Lower leg skin (tissue), 4 donors: ENCODE measurements at regions not wholly inside any gene's neighbourhood (a gene's known extent, or its start where the extent isn't known, plus 50 kb on each side); places are given as distances from the start of the nearest gene placed in this dataset.
A peak's percentile ranks its signal among the peaks of the same experiment; 100 is the strongest.
"Not testable (repeated sequence)": the region's sequence is repeated elsewhere in the genome, so short reads cannot be mapped to it uniquely, and the experiment has no call there.

Experiments
- DNase-seq, 2 donors: peaks; one replicate each; pipeline ENCODE4 v3.0.0-alpha.2; 2019; ENCODE audit warnings: low spot score in 2 of 2
- H3K4me3 ChIP-seq: fragments of 200-600 bp; sonication (generic); 2 replicates; pipeline ENCODE4 v1.5.1; 2017; ENCODE audit warnings: mild to moderate bottlenecking, low read depth; ENCODE audit not compliant: poor library complexity, severe bottlenecking
- POLR2A ChIP-seq, 2 donors: fragments of 450-650 bp; IDR thresholded peaks; one replicate each; pipeline ENCODE4 v1.6.1; 2016 to 2017; ENCODE audit warnings: antibody characterized with exemption in 2 of 2, mild to moderate bottlenecking in 1 of 2, moderate library complexity in 1 of 2
- WGBS, 2 donors: methylation state at CpG; one replicate each; pipeline ENCODE4 v1.1.5; 2018; 5-methylcytosine and 5-hydroxymethylcytosine counted together
- intact Hi-C: fragments of 100-400 bp; cut with DNase I; formaldehyde crosslinking; loops from one replicate; pipeline ENCODE4 v1.15.0; 2023; ENCODE audit warnings: low total_unique reads
- TF ChIP-seq, protein P1 (sequence below), 3 donors: fragments of 450-650 bp; IDR thresholded peaks; one replicate each; pipeline ENCODE4 v1.5.1; 2016; ENCODE audit warnings: antibody characterized with exemption in 3 of 3, mild to moderate bottlenecking in 3 of 3, moderate library complexity in 2 of 3

DNA sequence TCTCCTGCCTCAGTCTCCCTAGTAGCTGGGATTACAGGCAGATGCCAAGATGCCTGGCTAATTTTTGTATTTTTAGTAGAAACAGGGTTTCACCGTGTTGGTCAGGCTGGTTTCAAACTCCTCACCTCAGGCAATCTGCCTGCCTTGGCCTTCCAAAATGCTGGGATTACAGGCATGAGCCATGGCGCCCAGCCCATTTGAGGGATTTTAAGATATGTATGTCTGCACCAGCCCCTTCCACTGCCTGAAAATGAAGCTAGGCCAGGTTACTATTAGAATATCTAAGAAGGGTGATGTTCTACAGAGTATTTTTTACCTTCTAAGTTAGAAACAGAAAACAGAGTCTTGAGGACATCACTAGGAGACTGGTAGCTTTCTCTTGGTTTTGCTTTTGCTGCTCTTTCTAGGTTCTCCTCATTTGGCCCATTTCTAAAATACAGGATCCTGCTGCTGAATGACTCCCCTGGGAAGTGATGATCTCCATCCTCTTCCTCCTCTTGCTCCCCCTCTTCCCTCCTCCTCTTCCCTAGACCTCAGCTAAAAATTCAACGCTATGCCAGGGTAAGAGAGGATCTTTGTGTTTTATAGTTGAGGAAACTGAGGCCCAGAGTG lies 118.5 kb downstream of the MYCN start:
- intact Hi-C loops = no loop called here

DNA sequence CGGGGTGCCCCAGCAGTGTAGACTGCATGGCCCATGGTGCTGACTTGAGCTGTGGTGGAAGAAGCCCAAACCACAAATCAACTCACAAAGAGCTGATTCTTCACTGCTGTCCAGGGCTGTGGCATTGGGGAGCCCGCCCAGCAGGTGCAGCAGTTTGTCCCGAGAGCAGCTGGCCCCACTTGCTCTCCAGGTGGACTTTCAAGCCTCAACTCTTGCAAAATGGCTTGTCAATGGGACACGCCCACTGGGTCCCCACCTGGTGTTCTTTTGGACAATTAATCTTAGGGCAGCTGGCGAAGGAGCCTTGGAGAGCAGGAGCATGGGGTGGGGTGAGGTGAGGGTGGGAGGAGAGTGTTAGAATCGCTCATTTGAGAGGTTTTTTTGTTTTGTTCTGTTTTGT lies 117.9 kb downstream of the MYCN start:
- DNase-seq = no peak
- intact Hi-C loops = no loop called here
- no peak for TF ChIP-seq POLR2A (IDR thresholded peaks at IDR 0.05)
- TF ChIP-seq, protein P1, sequence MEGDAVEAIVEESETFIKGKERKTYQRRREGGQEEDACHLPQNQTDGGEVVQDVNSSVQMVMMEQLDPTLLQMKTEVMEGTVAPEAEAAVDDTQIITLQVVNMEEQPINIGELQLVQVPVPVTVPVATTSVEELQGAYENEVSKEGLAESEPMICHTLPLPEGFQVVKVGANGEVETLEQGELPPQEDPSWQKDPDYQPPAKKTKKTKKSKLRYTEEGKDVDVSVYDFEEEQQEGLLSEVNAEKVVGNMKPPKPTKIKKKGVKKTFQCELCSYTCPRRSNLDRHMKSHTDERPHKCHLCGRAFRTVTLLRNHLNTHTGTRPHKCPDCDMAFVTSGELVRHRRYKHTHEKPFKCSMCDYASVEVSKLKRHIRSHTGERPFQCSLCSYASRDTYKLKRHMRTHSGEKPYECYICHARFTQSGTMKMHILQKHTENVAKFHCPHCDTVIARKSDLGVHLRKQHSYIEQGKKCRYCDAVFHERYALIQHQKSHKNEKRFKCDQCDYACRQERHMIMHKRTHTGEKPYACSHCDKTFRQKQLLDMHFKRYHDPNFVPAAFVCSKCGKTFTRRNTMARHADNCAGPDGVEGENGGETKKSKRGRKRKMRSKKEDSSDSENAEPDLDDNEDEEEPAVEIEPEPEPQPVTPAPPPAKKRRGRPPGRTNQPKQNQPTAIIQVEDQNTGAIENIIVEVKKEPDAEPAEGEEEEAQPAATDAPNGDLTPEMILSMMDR (IDR thresholded peaks at IDR 0.05) = no peak
- H3K4me3 ChIP-seq = no peak overlapping the region
- 76 to 89% methylated on average over 6 of the region's 6 CpGs for WGBS, 2 donors

More for the DNA sequence above, 118.5 kb downstream of the MYCN start:
- no peak for DNase-seq
- no peak overlapping the region for H3K4me3 ChIP-seq
- WGBS, 2 donors = 85 to 91% methylated on average over 3 of the region's 3 CpGs
- TF ChIP-seq POLR2A (IDR thresholded peaks at IDR 0.05) = no peak
- TF ChIP-seq, protein P1 (IDR thresholded peaks at IDR 0.05) = no peak

DNA sequence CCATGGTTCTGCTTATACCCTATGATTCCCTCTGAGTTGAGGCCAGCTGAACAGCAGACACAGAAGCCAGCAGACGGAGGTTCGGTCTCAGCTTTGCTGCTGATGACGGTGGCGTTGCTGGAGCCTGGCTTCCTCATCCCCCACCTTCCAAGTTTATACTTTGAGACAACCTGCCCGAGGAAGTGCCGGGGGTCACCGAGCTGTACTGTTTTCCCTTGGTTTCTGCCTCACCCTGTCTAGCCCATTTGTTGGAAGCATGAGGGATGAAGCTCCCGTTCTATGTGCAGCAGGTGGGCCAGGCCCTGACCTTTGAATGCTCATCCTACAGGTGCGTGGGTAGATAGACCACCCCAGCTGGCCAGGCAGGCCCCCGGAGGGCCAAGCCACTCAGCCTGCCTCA lies 117.3 kb downstream of the MYCN start:
- 90 to 96% methylated on average over 9 to 10 of the region's 10 CpGs for WGBS, 2 donors
- no peak overlapping the region for H3K4me3 ChIP-seq
- TF ChIP-seq, protein P1 (IDR thresholded peaks at IDR 0.05) = no peak
- no peak for TF ChIP-seq POLR2A (IDR thresholded peaks at IDR 0.05)
- no peak for DNase-seq
- intact Hi-C loops = no loop called here

DNA sequence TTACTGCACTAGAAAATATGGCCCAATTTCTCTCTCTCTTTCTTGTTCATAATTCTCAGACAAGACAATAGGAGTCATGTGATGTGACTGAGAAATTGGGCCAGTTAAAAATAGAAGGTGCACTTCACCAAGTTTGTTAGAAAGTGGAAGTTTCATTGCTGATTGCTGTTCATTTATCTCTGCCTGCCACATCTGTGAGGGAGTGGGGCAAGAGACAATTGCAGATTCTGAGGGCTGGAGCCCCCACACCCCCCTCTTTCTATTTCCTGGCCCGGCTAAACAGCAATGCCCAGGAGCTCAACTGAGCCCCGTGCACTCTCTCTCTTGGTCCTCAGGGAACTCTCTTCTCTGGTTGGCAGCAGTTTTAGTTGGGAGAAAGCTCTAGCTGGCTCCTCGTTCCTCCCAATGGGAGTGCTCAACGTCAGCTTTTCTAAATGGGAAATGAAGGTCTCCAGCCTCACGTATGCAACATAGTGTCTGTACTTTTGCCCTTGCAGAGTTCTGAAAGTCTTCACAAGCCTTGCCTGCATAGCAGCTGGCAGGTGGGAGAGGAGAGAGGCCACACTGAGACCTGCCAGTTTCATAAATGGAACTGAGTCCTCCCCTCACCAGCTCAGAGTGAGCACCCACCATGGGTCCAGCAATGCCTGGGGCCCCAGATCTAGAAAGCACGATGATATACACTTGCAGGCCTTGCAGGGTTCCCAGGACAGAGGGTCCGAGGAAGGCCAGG lies 115.7 kb downstream of the MYCN start:
- 38 to 42% methylated on average over 7 of the region's 7 CpGs for WGBS, 2 donors
- intact Hi-C loops = no loop called here
- no peak for DNase-seq

DNA sequence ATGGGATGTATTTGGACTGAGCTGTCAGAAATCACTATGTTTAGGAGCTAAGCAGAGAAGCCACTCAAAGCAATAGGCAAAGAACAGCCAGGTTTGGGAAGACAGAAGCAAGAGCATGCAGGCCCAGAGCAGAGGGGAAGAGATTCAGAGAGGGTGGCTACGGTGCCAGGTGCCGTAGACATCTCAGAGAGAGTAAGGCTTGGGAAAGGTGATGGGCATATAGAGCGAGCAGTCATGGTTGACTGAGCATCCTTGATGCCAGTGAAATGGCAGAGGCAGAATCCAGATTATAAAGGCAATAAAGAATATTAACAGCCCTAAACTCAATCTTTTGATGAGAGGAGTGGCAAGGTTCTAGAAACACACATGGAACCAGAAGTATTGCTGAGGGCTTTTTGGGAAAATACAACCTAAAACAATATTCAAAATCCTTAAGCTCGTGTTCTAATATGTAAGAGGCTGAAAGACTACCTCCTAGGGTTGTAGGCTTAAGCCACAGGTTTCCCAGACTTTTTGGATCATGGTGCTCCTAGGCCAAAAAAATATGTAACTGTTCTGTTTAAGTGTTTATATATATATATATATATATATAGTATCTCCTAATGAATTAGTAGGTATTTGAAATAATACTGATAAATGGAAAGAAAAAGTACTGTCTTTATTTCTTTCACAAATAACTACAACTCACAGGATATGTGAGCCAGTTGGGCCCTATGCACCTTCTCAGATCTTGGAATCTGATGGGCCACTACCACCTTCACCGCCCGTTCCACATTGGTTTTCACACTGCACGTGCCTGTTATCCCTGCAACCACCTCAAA lies 113.3 kb downstream of the MYCN start:
- no peak for TF ChIP-seq POLR2A (IDR thresholded peaks at IDR 0.05)
- TF ChIP-seq, protein P1 (IDR thresholded peaks at IDR 0.05) = no peak
- 88 to 93% methylated on average over 7 of the region's 7 CpGs for WGBS, 2 donors

More for the DNA sequence above, 115.7 kb downstream of the MYCN start:
- TF ChIP-seq, protein P1 (IDR thresholded peaks at IDR 0.05) = no peak
- TF ChIP-seq POLR2A (IDR thresholded peaks at IDR 0.05) = no peak
- H3K4me3 ChIP-seq = no peak overlapping the region

DNA sequence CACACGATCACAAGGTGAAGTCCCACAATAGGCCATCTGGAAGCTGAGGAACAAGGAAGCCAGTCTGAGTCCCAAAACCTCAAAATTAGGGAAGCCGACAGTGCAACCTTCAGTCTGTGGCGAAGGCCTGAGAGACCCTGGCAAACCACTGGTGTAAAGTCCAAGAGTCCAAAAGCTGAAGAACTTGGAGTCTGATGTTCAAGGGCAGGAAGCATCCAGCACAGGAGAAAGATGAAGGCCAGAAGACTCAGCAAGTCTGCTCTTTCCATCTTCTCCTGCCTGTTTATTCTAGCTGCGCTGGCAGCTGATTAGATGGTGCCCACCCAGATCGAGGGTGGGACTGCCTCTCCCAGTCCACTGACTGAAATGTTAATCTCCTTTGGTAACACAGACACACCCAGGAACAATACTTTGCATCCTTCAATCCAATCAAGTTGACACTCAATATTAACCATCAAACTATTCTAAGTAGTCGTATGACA lies 112.3 kb downstream of the MYCN start:
- 77 to 79% methylated on average over 6 of the region's 6 CpGs for WGBS, 2 donors
- intact Hi-C loops, H3K4me3 ChIP-seq: not testable (repeated sequence)
- peak in 1 of 2 donors; percentile 37 for DNase-seq

More for the DNA sequence above, 113.3 kb downstream of the MYCN start:
- peak in 1 of 2 donors; percentile 15 for DNase-seq
- intact Hi-C loops = no loop called here
- H3K4me3 ChIP-seq = no peak overlapping the region
